ENCODE measurements at regions not wholly inside any gene's neighbourhood (a gene's known extent, or its start where the extent isn't known, plus 50 kb on each side); places are given as distances from the start of the nearest gene placed in this dataset.

GRCh38 chr3:69567023-69567709 lies 172.1 kb upstream of the MITF start:
- no peak for DNase-seq

DNA sequence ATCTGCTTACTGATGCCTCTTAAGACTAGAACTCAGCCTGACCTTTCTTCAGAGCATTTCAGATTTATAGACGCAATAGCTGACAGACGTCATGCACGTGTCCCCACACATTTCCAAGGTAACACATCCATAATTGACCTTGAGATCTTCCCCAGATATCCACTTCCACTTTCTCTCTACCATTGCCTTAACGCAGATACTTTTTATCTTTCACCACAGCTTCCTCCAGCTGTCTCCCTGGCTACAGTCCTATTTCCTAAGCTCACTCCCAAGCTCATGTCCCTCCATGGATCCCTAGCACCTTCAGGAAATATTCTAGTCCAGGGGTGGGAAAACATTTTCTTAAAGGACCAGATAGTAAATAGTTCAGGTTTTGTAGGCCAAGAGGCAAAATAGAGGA lies 173.0 kb upstream of the MITF start:
- DNase-seq, result no peak

DNA sequence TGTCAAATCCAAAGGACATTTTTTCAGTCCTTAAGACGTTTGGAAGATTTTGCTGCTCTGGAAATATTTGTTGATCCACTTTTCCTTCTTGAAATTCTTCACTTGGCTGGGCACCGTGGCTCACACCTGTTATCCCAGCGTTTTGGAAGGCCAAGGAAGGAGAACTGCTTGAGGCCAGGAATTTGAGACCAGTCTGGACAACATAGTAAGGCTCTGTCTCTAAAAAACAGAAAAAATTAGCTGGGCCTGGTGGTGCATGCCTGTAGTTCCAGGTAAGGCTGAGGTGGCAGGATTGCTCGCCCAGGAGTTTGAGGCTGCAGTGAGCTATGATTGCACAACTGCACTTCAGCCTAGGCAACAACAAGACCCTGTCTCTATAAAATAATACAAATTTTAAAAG lies 173.9 kb upstream of the MITF start:
- DNase-seq, result no peak

DNA sequence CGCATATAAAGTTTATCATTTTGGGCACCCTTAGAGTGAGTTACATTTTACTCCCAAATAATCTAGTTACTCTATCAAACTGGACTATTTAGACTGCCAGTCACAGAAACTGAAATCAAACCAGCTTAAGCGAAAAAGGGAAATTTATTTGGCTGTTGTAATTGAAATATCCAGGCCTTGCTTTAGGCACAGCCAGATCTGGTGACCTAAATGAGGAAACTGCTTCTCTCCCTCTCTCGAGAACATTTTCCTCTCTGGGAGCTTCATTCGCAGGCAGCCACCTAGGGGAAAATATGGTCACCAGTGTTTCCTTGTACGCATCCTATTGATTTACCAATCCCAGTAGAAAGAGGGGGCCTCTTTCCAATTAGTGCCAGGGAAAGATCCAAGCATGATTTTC lies 175.3 kb upstream of the MITF start:
- no peak for DNase-seq

DNA sequence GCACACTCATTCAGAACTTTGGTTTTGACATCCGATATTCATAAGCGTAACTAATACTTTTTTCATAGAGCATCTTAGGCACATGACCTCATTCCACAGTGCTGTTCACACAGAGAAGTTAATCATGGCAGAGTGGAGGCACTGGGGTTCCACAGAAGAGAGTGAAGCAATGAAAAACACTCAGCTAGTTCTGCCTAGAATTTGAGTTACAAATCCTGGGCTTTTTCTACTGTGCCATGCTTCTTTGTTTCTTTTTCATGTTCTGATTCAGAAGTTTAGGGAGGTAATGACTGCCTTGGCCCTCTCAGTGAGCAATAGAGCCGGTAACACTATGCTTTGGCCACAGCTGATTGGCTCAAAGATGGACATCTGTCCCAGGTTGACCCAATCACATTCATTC lies 176.1 kb upstream of the MITF start:
- no peak for DNase-seq

DNA sequence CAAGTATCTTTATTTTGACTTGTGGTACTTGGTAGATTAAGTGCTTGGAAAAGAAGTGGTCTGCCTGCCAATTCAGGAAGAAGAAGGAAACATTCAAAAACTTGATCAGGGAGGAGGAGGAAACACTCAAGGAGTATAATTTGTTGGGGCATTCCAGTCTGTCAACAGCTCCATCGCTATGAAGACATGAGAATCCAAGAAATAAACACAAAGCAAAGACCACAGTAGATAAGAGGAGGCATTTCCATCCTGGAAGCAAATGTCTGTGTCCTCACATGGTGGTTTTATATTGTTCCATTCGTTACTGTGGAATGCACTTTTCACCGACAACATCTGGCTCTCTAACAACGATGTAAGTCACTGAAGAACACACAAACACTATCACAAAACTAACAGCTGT lies 176.1 kb upstream of the FRMD4B start:
- no peak for DNase-seq

DNA sequence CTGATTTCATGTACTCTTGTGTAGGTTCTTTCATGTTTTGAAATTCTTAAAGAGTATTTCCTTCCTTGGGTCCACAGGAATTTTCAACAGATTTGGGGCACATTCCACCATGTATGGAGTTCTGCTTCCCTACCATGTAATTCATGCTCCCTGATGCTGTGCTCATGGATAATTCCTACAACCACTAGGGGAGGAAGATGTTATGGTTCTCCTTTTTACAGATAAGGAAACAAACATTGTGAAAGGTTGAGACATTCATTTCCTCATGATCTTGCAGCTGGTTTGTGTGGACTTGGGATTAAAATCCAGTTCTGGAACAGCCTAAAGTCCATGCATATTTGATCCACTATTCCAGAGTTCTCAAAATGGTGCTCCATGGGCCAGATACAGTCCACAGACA lies 174.9 kb upstream of the FRMD4B start:
- DNase-seq, result no peak

GRCh38 chr3:69560116-69560515 lies 174.2 kb upstream of the FRMD4B start:
- no peak for DNase-seq

GRCh38 chr3:69558912-69559311 lies 173.0 kb upstream of the FRMD4B start:
- DNase-seq, result no peak

DNA sequence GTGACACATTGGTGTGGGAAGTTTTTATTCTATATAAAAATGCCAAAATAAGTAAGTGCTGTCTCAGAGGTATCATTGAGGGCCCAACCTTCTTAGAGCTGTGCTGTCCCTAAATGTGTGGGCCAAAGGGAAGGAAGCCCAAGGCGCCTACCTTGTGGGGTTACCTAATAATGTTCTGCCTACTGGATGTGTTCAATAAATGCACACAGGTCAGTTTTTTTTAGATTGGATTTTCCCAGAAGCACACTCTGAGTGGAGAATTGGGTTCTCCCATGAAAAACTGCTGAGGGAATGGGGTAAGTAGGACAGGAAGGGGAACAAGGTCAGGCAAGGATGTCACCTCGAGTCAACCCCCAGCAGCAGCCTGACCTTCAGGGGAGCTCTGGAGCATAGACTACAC lies 168.7 kb upstream of the FRMD4B start:
- no peak for DNase-seq

DNA sequence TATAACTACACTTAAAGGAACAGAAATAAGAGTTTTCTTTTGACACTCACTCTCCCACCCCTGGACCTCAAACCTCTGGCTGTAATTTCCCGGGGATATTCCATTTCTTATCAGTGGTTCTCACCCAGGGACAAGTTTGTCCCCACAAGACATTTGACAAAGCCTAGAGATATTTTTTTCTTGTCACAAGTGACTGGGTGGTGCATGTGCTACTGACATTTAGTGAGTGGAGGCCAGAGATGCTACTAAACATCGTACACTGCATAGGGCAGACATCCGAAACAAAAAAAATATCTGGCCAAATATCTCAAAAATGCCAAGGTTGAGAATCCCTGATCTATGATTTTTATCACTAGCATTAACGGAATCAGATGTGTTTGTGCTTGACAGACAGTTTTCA lies 168.0 kb upstream of the FRMD4B start:
- DNase-seq, result no peak

DNA sequence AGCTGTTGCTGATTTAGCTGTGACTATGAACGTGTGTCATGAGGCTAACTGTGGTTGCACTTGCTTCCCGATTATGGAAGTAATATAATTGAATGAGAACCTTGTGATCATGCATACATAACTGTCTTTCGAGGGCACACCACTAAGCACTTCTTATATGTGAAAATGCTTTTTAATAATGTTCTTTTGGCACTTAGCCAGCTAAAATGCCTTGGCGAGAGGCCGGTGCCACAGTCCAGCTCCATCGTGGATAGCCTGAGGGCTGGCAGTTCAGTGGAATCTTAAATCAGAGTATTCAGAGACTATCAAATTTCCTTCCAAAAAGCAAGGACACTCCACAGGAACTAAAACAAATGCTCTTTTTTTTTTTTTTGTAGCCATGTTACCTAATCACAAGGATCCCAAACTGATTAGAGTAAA lies 161.6 kb upstream of the FRMD4B start:
- no peak for DNase-seq

- DNase-seq, result no peak
These were observed 157.0 kb upstream of the FRMD4B start for GRCh38 chr3:69542805-69543429.

DNA sequence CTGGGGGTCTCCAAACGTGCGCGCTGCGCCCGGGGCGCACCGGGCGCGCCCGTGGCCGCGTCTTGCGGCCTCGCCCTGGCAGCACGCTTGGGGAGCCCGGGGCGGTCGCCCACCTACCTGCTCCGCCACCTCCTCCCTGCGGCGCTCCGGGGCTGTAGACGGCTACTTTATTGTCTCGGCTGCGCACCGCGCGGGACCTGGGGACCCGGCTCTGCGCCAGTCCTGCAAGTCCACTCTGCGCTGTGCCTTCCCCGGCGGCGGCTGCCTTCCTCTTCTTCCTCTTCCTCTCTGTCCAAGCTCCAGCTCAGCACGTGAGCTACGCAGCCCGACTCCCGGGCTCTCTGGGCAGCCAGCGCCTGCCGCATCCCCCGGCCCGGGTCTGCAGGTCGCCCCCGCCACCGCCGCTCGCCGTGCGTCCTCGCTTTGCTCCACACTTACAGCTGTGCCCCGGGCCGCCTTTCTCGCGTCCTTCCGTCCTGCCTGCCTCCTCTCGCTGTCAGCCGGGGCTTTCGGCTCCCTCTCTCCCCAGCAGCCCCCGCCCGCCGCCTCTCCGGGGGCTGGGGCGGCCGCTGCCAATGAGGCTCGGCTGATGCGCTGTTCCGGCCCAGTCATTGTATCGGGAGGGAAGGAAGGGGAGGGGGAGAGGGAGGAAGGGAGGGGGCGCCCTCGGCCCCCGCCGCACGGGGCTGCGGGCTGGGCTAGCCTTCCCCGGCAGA lies 156.4 kb upstream of the FRMD4B start:
- peak; percentile 32 to 40 for DNase-seq

- DNase-seq, result no peak
These were observed 155.8 kb upstream of the FRMD4B start for GRCh38 chr3:69541711-69542088.

DNA sequence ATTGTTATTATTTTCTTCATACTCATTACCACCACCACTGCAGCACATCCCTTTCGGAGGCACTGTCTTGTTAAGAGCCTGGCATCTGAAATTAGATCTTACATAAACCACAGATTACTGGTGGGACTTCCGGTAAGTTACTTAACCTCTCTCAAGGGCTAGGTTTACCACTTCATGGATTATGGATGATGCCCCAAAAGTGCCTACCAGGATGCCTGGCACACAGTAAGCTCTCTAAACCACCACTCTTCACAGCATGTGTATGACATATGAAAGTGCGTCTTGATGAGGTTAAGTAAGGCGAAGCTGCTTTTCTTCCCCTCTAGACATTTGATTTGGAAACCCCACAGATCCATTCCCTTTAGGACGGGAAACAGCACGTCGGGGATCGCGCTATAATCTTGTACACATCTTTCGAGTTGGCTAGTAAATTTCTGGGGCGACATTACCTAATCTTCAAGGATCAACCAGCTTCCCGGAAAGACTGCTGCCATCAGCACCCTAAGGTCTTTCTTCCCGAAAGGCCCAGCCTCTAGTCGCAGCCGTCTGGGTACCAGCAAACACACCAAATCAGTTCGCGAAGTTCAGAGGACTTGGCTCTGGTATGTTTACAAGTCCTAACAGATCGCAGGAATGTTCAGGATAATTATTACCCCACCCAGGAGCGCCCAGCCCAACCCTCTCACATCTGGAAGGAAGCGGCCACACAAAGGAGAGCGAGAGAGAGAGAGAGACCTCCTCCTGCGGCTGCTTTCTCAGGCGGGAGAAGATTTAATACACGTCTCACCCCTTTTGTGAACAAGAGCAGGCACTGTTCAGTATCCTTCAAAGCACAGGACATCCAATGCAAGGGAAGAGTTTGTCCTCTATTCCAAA lies 155.1 kb upstream of the FRMD4B start:
- DNase-seq, result no peak

GRCh38 chr3:69539134-69539533 lies 153.2 kb upstream of the FRMD4B start:
- DNase-seq, result no peak

GRCh38 chr3:69538281-69538680 lies 152.4 kb upstream of the FRMD4B start:
- DNase-seq, result no peak

- no peak for DNase-seq
These were observed 150.6 kb upstream of the FRMD4B start for GRCh38 chr3:69536306-69537020.

GRCh38 chr3:69535613-69536012 lies 149.7 kb upstream of the FRMD4B start:
- DNase-seq, result no peak

- no peak for DNase-seq
These were observed 146.8 kb upstream of the FRMD4B start for GRCh38 chr3:69532547-69533224.
